H1 (cell line): ENCODE measurements at regions not wholly inside any gene's neighbourhood (a gene's known extent, or its start where the extent isn't known, plus 50 kb on each side); places are given as distances from the start of the nearest gene placed in this dataset.

ENCODE experiments used
- CTCF ChIA-PET: fragments of 300-600 bp; sonication (Branson Sonifier 250); formaldehyde crosslinking; loops from one replicate; lab custom pipeline; 2021; ENCODE audit not compliant: partially characterized antibody; lab: Charles Lee
- POLR2A ChIA-PET: fragments of 300-600 bp; sonication (Branson Sonifier 250); formaldehyde crosslinking; loops from one replicate; lab custom pipeline; 2021; ENCODE audit warnings: inconsistent platforms; ENCODE audit not compliant: partially characterized antibody; lab: Charles Lee
- DNase-seq, 2 experiments: peaks; one replicate each; pipeline versions ENCODE4 v3.0.0 to v3.0.0-alpha.2; 2010 to 2022; ENCODE audit warnings: low spot score in 2 of 2, low read depth in 1 of 2, mixed read lengths in 1 of 2
- FAIRE-seq: peaks from 2 replicates; lab custom pipeline; 2011; peaks lifted over from hg19 to GRCh38; lab: Jason Lieb, UNC
- H2AFZ ChIP-seq: 2 replicates; pipeline ENCODE4 v1.8.1; 2012; ENCODE audit warnings: low read length, inconsistent platforms
- H2AK5ac ChIP-seq: 2 replicates; pipeline ENCODE4 v1.6.1; 2013; ENCODE audit warnings: low read depth, low read length
- H2BK120ac ChIP-seq: replicated peaks from 2 replicates; pipeline ENCODE3; 2013; ENCODE audit warnings: low read depth, low read length, inconsistent platforms
- H2BK12ac ChIP-seq: 2 replicates; pipeline ENCODE4 v1.6.1; 2013; ENCODE audit warnings: low read depth, low read length
- H2BK15ac ChIP-seq: 2 replicates; pipeline ENCODE4 v1.6.1; 2013; ENCODE audit warnings: low read length
- H2BK20ac ChIP-seq: 2 replicates; pipeline ENCODE4 v1.6.1; 2013; ENCODE audit warnings: low read length
- H2BK5ac ChIP-seq: 2 replicates; pipeline ENCODE4 v1.6.1; 2013; ENCODE audit warnings: low read depth, low read length
- H3K14ac ChIP-seq: 2 replicates; pipeline ENCODE4 v1.6.1; 2013; ENCODE audit warnings: inconsistent platforms; ENCODE audit not compliant: insufficient read length
- H3K18ac ChIP-seq: 2 replicates; pipeline ENCODE4 v1.6.1; 2013; ENCODE audit warnings: low read length; ENCODE audit errors: extremely low read depth
- H3K23ac ChIP-seq: 2 replicates; pipeline ENCODE4 v1.6.1; 2013; ENCODE audit warnings: inconsistent platforms; ENCODE audit not compliant: insufficient read length
- H3K23me2 ChIP-seq: 2 replicates; pipeline ENCODE4 v1.6.1; 2013; ENCODE audit warnings: low read depth, low read length
- H3K27ac ChIP-seq: 2 replicates; pipeline ENCODE4 v1.6.1; 2011; ENCODE audit warnings: low read depth, low read length, inconsistent platforms
- H3K27me3 ChIP-seq, 4 experiments: replicated peaks in 1 of 4; 1 replicate in 1 of 4; 2 replicates in 3 of 4; pipeline versions ENCODE4 v1.6.1 to v1.8.1; 2011 to 2013; ENCODE audit warnings: low read length in 3 of 4, mild to moderate bottlenecking in 3 of 4, inconsistent platforms in 2 of 4, mixed read lengths in 2 of 4, moderate library complexity in 1 of 4; ENCODE audit not compliant: control insufficient read depth in 3 of 4, insufficient read depth in 3 of 4; ENCODE audit errors: extremely low read depth in 1 of 4
- H3K36me3 ChIP-seq, 4 experiments: 2 replicates each; pipeline versions ENCODE4 v1.6.1 to v1.8.1; 2011 to 2013; ENCODE audit warnings: mild to moderate bottlenecking in 4 of 4, low read length in 3 of 4, moderate library complexity in 2 of 4, control low read depth in 1 of 4, inconsistent platforms in 1 of 4; ENCODE audit not compliant: insufficient read depth in 4 of 4, control insufficient read depth in 2 of 4
- H3K4ac ChIP-seq: replicated peaks from 2 replicates; pipeline ENCODE3; 2013; ENCODE audit warnings: low read length, low read depth, mixed read lengths, inconsistent platforms; ENCODE audit not compliant: insufficient read length
- H3K4me1 ChIP-seq, 4 experiments: replicated peaks in 1 of 4; 1 replicate in 1 of 4; 2 replicates in 3 of 4; pipeline versions ENCODE4 v1.6.1 to v1.8.1; 2011 to 2013; ENCODE audit warnings: low read length in 3 of 4, inconsistent platforms in 2 of 4, mixed read lengths in 1 of 4; ENCODE audit not compliant: insufficient read depth in 4 of 4, control insufficient read depth in 3 of 4
- H3K4me2 ChIP-seq, 2 experiments: 2 replicates each; pipeline versions ENCODE4 v1.6.1 to v1.8.1; 2011 to 2013; ENCODE audit warnings: low read depth in 2 of 2, low read length in 2 of 2, control low read depth in 1 of 2, inconsistent platforms in 1 of 2, mild to moderate bottlenecking in 1 of 2; ENCODE audit not compliant: insufficient read depth in 1 of 2
- H3K4me3 ChIP-seq, 4 experiments: fragments of 200-600, 300-600 bp in 1 of 4; sonication (generic), shearing (Covaris generic), sonication (Bioruptor Twin) in 1 of 4; 2 replicates each; pipeline versions ENCODE4 v1.5.1 to v1.8.1; 2011 to 2016; ENCODE audit warnings: low read length in 4 of 4, low read depth in 3 of 4, control low read depth in 2 of 4, inconsistent platforms in 2 of 4, mild to moderate bottlenecking in 2 of 4, mixed read lengths in 1 of 4, moderate library complexity in 1 of 4; ENCODE audit not compliant: insufficient read depth in 2 of 4; ENCODE audit errors: extremely low read depth in 1 of 4
- H3K56ac ChIP-seq: replicated peaks from 2 replicates; pipeline ENCODE3; 2013; ENCODE audit warnings: low read depth, mild to moderate bottlenecking, mixed read lengths, low read length, inconsistent platforms; ENCODE audit not compliant: insufficient read length
- H3K79me1 ChIP-seq: 2 replicates; pipeline ENCODE4 v1.6.1; 2013; ENCODE audit warnings: low read depth, low read length, control low read depth
- H3K79me2 ChIP-seq, 2 experiments: 2 replicates each; pipeline versions ENCODE4 v1.6.1 to v1.8.1; 2012 to 2013; ENCODE audit warnings: low read length in 2 of 2, mild to moderate bottlenecking in 2 of 2, inconsistent platforms in 1 of 2; ENCODE audit not compliant: insufficient read depth in 2 of 2, control insufficient read depth in 1 of 2
- H3K9ac ChIP-seq, 4 experiments: replicated peaks in 1 of 4; 1 replicate in 1 of 4; 2 replicates in 3 of 4; pipeline versions ENCODE4 v1.6.1 to v1.8.1; 2011 to 2013; ENCODE audit warnings: low read depth in 3 of 4, low read length in 3 of 4, control low read depth in 2 of 4, mild to moderate bottlenecking in 2 of 4, moderate library complexity in 2 of 4, inconsistent platforms in 1 of 4; ENCODE audit errors: extremely low read depth in 1 of 4
- H3K9me3 ChIP-seq, 2 experiments: 2 replicates each; pipeline versions ENCODE4 v1.6.1 to v1.8.1; 2012 to 2013; ENCODE audit warnings: mild to moderate bottlenecking in 2 of 2, moderate library complexity in 2 of 2, control low read depth in 1 of 2, inconsistent platforms in 1 of 2, low read depth in 1 of 2, low read length in 1 of 2, mixed read lengths in 1 of 2; ENCODE audit not compliant: insufficient read depth in 2 of 2
- H4K20me1 ChIP-seq, 2 experiments: replicated peaks in 1 of 2; 2 replicates each; pipeline versions ENCODE3 to v1.8.1; 2011 to 2013; ENCODE audit warnings: inconsistent platforms in 2 of 2, low read length in 2 of 2, mild to moderate bottlenecking in 1 of 2; ENCODE audit not compliant: insufficient read depth in 2 of 2, control insufficient read depth in 1 of 2
- H4K5ac ChIP-seq: 2 replicates; pipeline ENCODE4 v1.6.1; 2013; ENCODE audit warnings: low read length, low read depth, mixed read lengths, inconsistent platforms; ENCODE audit not compliant: insufficient read length
- H4K8ac ChIP-seq: 2 replicates; pipeline ENCODE4 v1.8.0; 2013; ENCODE audit warnings: mild to moderate bottlenecking, moderate library complexity, low read length, inconsistent platforms; ENCODE audit not compliant: insufficient read depth; ENCODE audit errors: extremely low read depth
- H4K91ac ChIP-seq: replicated peaks from 2 replicates; pipeline ENCODE3; 2013; ENCODE audit warnings: low read length, mixed read lengths, inconsistent platforms; ENCODE audit not compliant: insufficient read length
- BACH1 ChIP-seq: IDR thresholded peaks from 2 replicates; pipeline ENCODE4 v1.6.1; 2012; ENCODE audit warnings: low read length, improper control_type of control experiment
- BRCA1 ChIP-seq: IDR thresholded peaks from 2 replicates; pipeline ENCODE4 v1.6.1; 2012; ENCODE audit warnings: low read depth, low read length, improper control_type of control experiment
- CHD1 ChIP-seq: IDR thresholded peaks from 2 replicates; pipeline ENCODE4 v1.6.1; 2012; ENCODE audit warnings: low read depth, low read length, improper control_type of control experiment
- KDM5A ChIP-seq: fragments of 200-600 bp; IDR thresholded peaks from 2 replicates; pipeline ENCODE4 v1.7.1; 2012; ENCODE audit warnings: mild to moderate bottlenecking, low read length, inconsistent platforms, mixed read lengths
- RNF2 ChIP-seq: fragments of 200-900, 300-1000 bp; sonication (generic); IDR thresholded peaks from 2 replicates; pipeline ENCODE4 v1.7.1; 2016; ENCODE audit warnings: borderline replicate concordance, low read depth, mild to moderate bottlenecking, antibody characterized with exemption, low read length; ENCODE audit not compliant: poor library complexity, severe bottlenecking; ENCODE audit errors: missing control alignments
- WGBS, 2 experiments: shearing (Covaris generic) in 1 of 2; methylation state at CpG; one replicate each; pipeline versions ENCODE4 v1.1.6 to v1.1.7; 2013 to 2015; ENCODE audit warnings: low lambda C conversion rate in 2 of 2, mixed read lengths in 2 of 2, inconsistent platforms in 1 of 2, low coverage in 1 of 2, missing lambda C conversion rate in 1 of 2; ENCODE audit not compliant: insufficient replicate concordance in 2 of 2, insufficient coverage in 1 of 2, insufficient read length in 1 of 2; ENCODE audit errors: extremely low coverage in 1 of 2, missing lambda C conversion rate in 1 of 2; 5-methylcytosine and 5-hydroxymethylcytosine counted together
- TF ChIP-seq, protein P1 (sequence below): IDR thresholded peaks from 2 replicates; pipeline ENCODE4 v1.6.1; 2012; ENCODE audit warnings: low read length, inconsistent platforms

DNA sequence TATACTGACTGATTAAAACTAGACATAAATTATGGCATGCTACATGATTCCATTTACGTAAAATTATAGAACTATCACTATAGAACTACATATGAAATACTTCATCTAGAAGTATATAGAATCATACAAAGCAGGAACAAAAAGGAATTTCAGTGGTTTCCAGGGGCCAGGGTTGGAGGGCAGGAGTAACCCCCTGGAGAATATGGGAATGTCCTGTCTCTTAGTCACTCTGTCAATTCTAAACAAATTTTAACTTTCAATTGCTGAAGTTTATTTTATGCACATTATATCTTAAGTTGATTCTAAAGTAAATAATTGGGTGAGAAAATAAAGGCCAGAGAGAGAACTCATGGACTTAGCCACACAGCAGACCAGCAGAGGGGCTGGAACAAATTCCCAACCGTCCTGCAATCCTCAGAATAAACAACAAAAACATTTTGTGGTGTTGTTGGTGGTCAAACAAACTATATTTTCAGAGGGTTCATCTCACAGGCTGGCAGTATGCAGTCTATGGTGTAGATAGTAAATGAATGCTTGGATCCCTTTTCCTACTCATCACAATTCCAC lies 476.9 kb upstream of the SLIT2 start:
- no peaks in the 10 kb centered on the region for H3K4me1 ChIP-seq
- FAIRE-seq: no peak
- no peak overlapping the region for H2AFZ ChIP-seq
- no peaks in the 10 kb centered on the region for H3K79me2 ChIP-seq
- no peak overlapping the region for H2BK120ac ChIP-seq
- H3K9ac ChIP-seq: no peak overlapping the region
- no peak overlapping the region for H3K56ac ChIP-seq
- no peak overlapping the region for H2BK20ac ChIP-seq
- H3K14ac ChIP-seq: no peak overlapping the region
- no peak overlapping the region for H4K8ac ChIP-seq
- no peak overlapping the region for H2BK5ac ChIP-seq
- no peaks in the 10 kb centered on the region for H3K36me3 ChIP-seq
- H3K4ac ChIP-seq: no peak overlapping the region
- POLR2A ChIA-PET: no interaction called here
- DNase-seq: no peak
- H3K9me3 ChIP-seq: no peaks in the 10 kb centered on the region
- no peak for TF ChIP-seq BRCA1
- TF ChIP-seq BACH1: no peak
- no peak for TF ChIP-seq RNF2
- TF ChIP-seq, protein P1, sequence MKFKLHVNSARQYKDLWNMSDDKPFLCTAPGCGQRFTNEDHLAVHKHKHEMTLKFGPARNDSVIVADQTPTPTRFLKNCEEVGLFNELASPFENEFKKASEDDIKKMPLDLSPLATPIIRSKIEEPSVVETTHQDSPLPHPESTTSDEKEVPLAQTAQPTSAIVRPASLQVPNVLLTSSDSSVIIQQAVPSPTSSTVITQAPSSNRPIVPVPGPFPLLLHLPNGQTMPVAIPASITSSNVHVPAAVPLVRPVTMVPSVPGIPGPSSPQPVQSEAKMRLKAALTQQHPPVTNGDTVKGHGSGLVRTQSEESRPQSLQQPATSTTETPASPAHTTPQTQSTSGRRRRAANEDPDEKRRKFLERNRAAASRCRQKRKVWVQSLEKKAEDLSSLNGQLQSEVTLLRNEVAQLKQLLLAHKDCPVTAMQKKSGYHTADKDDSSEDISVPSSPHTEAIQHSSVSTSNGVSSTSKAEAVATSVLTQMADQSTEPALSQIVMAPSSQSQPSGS: no peak
- TF ChIP-seq KDM5A: no peak
- TF ChIP-seq CHD1: no peak
- H3K27ac ChIP-seq: no peak overlapping the region
- no peak overlapping the region for H2BK12ac ChIP-seq
- H3K23me2 ChIP-seq: no peaks in the 10 kb centered on the region
- no peak overlapping the region for H4K91ac ChIP-seq
- H3K23ac ChIP-seq: no peak overlapping the region
- H4K20me1 ChIP-seq: no peaks in the 10 kb centered on the region
- CTCF ChIA-PET: no interaction called here
- WGBS, 2 experiments: 97% methylated on average over 2 of the region's 2 CpGs; no CpG with 5 or more reads in 1 of the 2 experiments
- no peak overlapping the region for H4K5ac ChIP-seq
- no peaks in the 10 kb centered on the region for H3K79me1 ChIP-seq
- no peak overlapping the region for H3K4me3 ChIP-seq
- H3K27me3 ChIP-seq: no peaks in the 10 kb centered on the region
- no peak overlapping the region for H3K18ac ChIP-seq
- H2BK15ac ChIP-seq: no peak overlapping the region
- no peak overlapping the region for H3K4me2 ChIP-seq
- no peak overlapping the region for H2AK5ac ChIP-seq
